A673 (cell line): ENCODE measurements at regions not wholly inside any gene's neighbourhood (a gene's known extent, or its start where the extent isn't known, plus 50 kb on each side); places are given as distances from the start of the nearest gene placed in this dataset.

Source experiments
- BruUV-seq: library from RNA; stranded (reverse); fragments of 400-500 nt; replicated peaks from 2 replicates; lab custom pipeline; 2021; lab: Mats Ljungman, UMichigan
- CTCF ChIA-PET: fragments of 300-600 bp; sonication (Branson Sonifier 250); formaldehyde crosslinking; loops from one replicate; lab custom pipeline; 2022; ENCODE audit warnings: antibody characterized with exemption; lab: Charles Lee
- POLR2A ChIA-PET: fragments of 300-600 bp; sonication (Branson Sonifier 250); formaldehyde crosslinking; loops from one replicate; lab custom pipeline; 2022; ENCODE audit warnings: antibody characterized with exemption; ENCODE audit not compliant: low non-redundant PET; lab: Charles Lee
- DNase-seq: peaks from one replicate; pipeline ENCODE4 v3.0.0-alpha.2; 2015; ENCODE audit warnings: low spot score
- H3K27ac ChIP-seq: fragments of 200-600 bp; sonication (generic); 2 replicates; pipeline ENCODE4 v1.5.1; 2016; ENCODE audit warnings: mixed run types, low read depth, mild to moderate bottlenecking, mixed read lengths, antibody characterized with exemption, low read length; ENCODE audit not compliant: poor library complexity, severe bottlenecking
- H3K27me3 ChIP-seq: fragments of 200-600 bp; sonication (generic); replicated peaks from 2 replicates; pipeline ENCODE4 v1.6.1; 2017; ENCODE audit warnings: mixed run types, low read depth, mild to moderate bottlenecking, mixed read lengths, antibody characterized with exemption, low read length; ENCODE audit not compliant: insufficient read depth, poor library complexity
- H3K36me3 ChIP-seq: fragments of 200-600 bp; sonication (generic); 2 replicates; pipeline ENCODE4 v1.6.1; 2016; ENCODE audit warnings: mixed run types, mild to moderate bottlenecking, mixed read lengths, antibody characterized with exemption, low read length; ENCODE audit not compliant: insufficient read depth, poor library complexity, severe bottlenecking
- H3K4me1 ChIP-seq: fragments of 200-600 bp; sonication (generic); 2 replicates; pipeline ENCODE4 v1.6.1; 2017; ENCODE audit warnings: mixed run types, mild to moderate bottlenecking, mixed read lengths, antibody characterized with exemption, low read length; ENCODE audit not compliant: insufficient read depth, poor library complexity, severe bottlenecking
- H3K4me3 ChIP-seq: fragments of 200-600 bp; sonication (generic); 2 replicates; pipeline ENCODE4 v1.5.1; 2016; ENCODE audit warnings: low read depth, mixed run types, mild to moderate bottlenecking, mixed read lengths, low read length; ENCODE audit not compliant: poor library complexity, severe bottlenecking
- H3K9me3 ChIP-seq: fragments of 200-600 bp; sonication (generic); 2 replicates; pipeline ENCODE4 v1.6.1; 2016; ENCODE audit warnings: mixed run types, low read depth, mild to moderate bottlenecking, mixed read lengths, antibody characterized with exemption, low read length; ENCODE audit not compliant: poor library complexity, severe bottlenecking
- EZH2 ChIP-seq: fragments of 200-600 bp; sonication (generic); IDR thresholded peaks from 2 replicates; pipeline ENCODE4 v1.6.1; 2017; ENCODE audit warnings: borderline replicate concordance, low read depth, mild to moderate bottlenecking, mixed read lengths, antibody characterized with exemption, low read length; ENCODE audit not compliant: poor library complexity, severe bottlenecking
- intact Hi-C: fragments of 100-400 bp; cut with micrococcal nuclease; formaldehyde crosslinking; loops from one replicate; pipeline ENCODE4 v1.10.0; 2022; ENCODE audit not compliant: unreplicated experiment
- TF ChIP-seq, protein P1 (sequence below): fragments of 300-800, 200-600 bp; sonication (generic); conservative IDR thresholded peaks from 2 replicates; pipeline ENCODE4 v1.5.1; 2017; ENCODE audit warnings: low read depth, mild to moderate bottlenecking, antibody characterized with exemption, low read length, moderate library complexity, mixed read lengths

DNA sequence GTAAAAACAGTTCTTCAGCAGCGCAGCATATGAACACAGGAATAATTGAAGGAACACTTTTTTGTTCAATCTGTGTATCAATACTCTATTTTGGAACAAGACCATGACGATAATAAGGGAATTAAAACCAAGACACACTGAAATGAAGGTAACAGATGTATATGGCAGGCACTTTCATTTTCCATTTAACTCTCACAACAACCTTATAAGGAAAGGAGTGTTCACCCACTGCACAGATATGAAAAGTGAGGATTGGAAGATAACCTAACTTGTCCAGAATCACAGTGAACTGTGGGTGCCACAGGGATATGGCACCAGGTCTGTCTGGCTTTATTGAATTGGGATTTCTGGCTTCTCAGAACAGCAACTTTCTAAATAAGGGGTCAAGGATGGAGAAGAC, 153.3 kb downstream of the MID1IP1 start:
- no peaks in the 10 kb centered on the region for H3K27me3 ChIP-seq
- BruUV-seq = no TSS peak

DNA sequence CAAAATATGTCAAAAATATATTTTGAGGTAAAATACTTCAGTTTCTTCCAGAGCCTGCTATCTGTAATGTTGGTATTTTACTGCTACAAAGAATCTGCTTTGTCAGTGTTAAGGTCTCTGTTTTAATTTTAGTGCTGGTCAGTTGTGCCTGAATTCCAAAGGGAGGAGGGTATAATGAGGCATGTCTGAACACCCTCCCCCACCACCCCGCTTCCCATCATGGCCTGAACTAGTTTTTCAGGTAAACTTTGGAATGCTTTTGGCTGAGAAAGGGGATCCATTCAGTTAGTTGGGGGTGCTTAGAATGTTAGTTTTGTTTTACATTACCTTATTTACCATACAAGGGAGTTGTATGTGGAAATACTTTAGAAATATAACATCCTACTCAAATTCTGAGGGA, 158.5 kb downstream of the MID1IP1 start:
- H3K27me3 ChIP-seq = no peaks in the 10 kb centered on the region
- CTCF ChIA-PET = no interaction called here
- TF ChIP-seq EZH2 = no peak
- TF ChIP-seq, protein P1, sequence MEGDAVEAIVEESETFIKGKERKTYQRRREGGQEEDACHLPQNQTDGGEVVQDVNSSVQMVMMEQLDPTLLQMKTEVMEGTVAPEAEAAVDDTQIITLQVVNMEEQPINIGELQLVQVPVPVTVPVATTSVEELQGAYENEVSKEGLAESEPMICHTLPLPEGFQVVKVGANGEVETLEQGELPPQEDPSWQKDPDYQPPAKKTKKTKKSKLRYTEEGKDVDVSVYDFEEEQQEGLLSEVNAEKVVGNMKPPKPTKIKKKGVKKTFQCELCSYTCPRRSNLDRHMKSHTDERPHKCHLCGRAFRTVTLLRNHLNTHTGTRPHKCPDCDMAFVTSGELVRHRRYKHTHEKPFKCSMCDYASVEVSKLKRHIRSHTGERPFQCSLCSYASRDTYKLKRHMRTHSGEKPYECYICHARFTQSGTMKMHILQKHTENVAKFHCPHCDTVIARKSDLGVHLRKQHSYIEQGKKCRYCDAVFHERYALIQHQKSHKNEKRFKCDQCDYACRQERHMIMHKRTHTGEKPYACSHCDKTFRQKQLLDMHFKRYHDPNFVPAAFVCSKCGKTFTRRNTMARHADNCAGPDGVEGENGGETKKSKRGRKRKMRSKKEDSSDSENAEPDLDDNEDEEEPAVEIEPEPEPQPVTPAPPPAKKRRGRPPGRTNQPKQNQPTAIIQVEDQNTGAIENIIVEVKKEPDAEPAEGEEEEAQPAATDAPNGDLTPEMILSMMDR = no peak
- no peaks in the 10 kb centered on the region for H3K4me1 ChIP-seq
- no peak overlapping the region for H3K4me3 ChIP-seq
- no peak overlapping the region for H3K27ac ChIP-seq
- H3K36me3 ChIP-seq = no peaks in the 10 kb centered on the region
- no TSS peak for BruUV-seq
- POLR2A ChIA-PET = no interaction called here
- intact Hi-C loops = no loop called here
- no peak for DNase-seq
- no peaks in the 10 kb centered on the region for H3K9me3 ChIP-seq

More for the DNA sequence above, 153.3 kb downstream of the MID1IP1 start:
- no peak overlapping the region for H3K27ac ChIP-seq
- H3K4me1 ChIP-seq = no peaks in the 10 kb centered on the region
- no peaks in the 10 kb centered on the region for H3K9me3 ChIP-seq
- no peak for TF ChIP-seq EZH2
- TF ChIP-seq, protein P1 = no peak
- ChIA-PET CTCF (no interaction called here), POLR2A (no interaction called here)
- intact Hi-C loops = no loop called here
- no peak for DNase-seq
- no peak overlapping the region for H3K4me3 ChIP-seq
- no peaks in the 10 kb centered on the region for H3K36me3 ChIP-seq

DNA sequence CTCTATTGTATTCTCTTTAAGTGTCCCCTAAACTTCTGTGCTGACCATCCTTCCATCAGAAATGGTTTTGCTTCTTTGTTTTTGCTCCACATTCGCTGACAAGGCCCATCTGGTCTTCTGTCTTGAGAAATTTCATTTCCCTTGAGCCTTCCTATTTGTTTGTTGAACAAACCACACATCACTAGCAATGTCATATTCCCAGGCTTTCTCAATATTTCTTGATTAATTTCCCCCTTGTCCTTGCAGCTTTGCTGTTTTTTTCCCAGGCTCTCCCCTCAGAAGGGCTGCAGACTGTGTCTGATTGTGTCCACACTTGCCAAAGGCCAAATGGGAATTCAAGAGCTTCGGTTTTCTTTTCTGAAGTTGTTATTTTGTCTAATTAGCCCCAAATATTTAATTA, 158.9 kb downstream of the MID1IP1 start:
- Histone ChIP-seq H3K9me3 (no peaks in the 10 kb centered on the region), H3K27me3 (no peaks in the 10 kb centered on the region), H3K4me1 (no peaks in the 10 kb centered on the region), H3K4me3 (no peak overlapping the region), H3K27ac (no peak overlapping the region), H3K36me3 (no peaks in the 10 kb centered on the region)
- intact Hi-C loops = no loop called here
- ChIA-PET POLR2A (no interaction called here), CTCF (no interaction called here)
- no peak for DNase-seq
- TF ChIP-seq EZH2 = no peak
- TF ChIP-seq, protein P1 = no peak
- no TSS peak for BruUV-seq
